Caco-2 (cell line): ENCODE measurements at regions not wholly inside any gene's neighbourhood (a gene's known extent, or its start where the extent isn't known, plus 50 kb on each side); places are given as distances from the start of the nearest gene placed in this dataset.

ENCODE experiments used
- BruUV-seq: library from RNA; stranded (reverse); fragments of 400-500 nt; replicated peaks from 2 replicates; lab custom pipeline; 2021; lab: Mats Ljungman, UMichigan
- CTCF ChIA-PET: fragments of 300-600 bp; sonication (Branson Sonifier 250); formaldehyde crosslinking; loops from one replicate; lab custom pipeline; 2022; ENCODE audit warnings: antibody characterized with exemption; lab: Charles Lee
- POLR2A ChIA-PET: fragments of 300-600 bp; sonication (Branson Sonifier 250); formaldehyde crosslinking; loops from one replicate; lab custom pipeline; 2022; ENCODE audit warnings: antibody characterized with exemption; lab: Charles Lee
- DNase-seq, 2 experiments: peaks; one replicate each; pipeline versions ENCODE4 v3.0.0 to v3.0.0-alpha.2; 2020 to 2022
- H3K27me3 ChIP-seq: replicated peaks from 2 replicates; pipeline ENCODE4 v1.6.0; 2011; ENCODE audit warnings: low read length; ENCODE audit not compliant: control insufficient read depth, insufficient read depth
- H3K36me3 ChIP-seq: 2 replicates; pipeline ENCODE4 v1.5.1; 2011; ENCODE audit warnings: low read length; ENCODE audit not compliant: control insufficient read depth, insufficient read depth
- H3K4me1 ChIP-seq: fragments of 250-450 bp; sonication (Bioruptor Pico); 2 replicates; pipeline ENCODE4 v1.5.1; 2020; ENCODE audit warnings: mild to moderate bottlenecking
- H3K4me3 ChIP-seq: 2 replicates; pipeline ENCODE4 v1.5.1; 2011; ENCODE audit warnings: low read depth, mild to moderate bottlenecking, control low read depth, low read length
- H3K9me3 ChIP-seq: fragments of 250-450 bp; sonication (Bioruptor Pico); 2 replicates; pipeline ENCODE4 v1.5.1; 2020; ENCODE audit warnings: mild to moderate bottlenecking, moderate library complexity
- H3K27ac Mint-ChIP-seq: one replicate; pipeline ENCODE4 v1.8.0; 2022; ENCODE audit warnings: mixed read lengths; ENCODE audit not compliant: unreplicated experiment
- H3K27me3 Mint-ChIP-seq: one replicate; pipeline ENCODE4 v1.8.0; 2022; ENCODE audit warnings: mixed read lengths; ENCODE audit not compliant: insufficient read depth, unreplicated experiment
- H3K36me3 Mint-ChIP-seq: one replicate; pipeline ENCODE4 v1.8.0; 2022; ENCODE audit warnings: mild to moderate bottlenecking, mixed read lengths; ENCODE audit not compliant: insufficient read depth, unreplicated experiment
- H3K4me1 Mint-ChIP-seq: one replicate; pipeline ENCODE4 v1.8.0; 2022; ENCODE audit warnings: low read depth, mixed read lengths; ENCODE audit not compliant: unreplicated experiment
- H3K4me3 Mint-ChIP-seq: one replicate; pipeline ENCODE4 v1.8.0; 2022; ENCODE audit warnings: mild to moderate bottlenecking, moderate library complexity, mixed read lengths; ENCODE audit not compliant: unreplicated experiment
- H3K9me3 Mint-ChIP-seq: one replicate; pipeline ENCODE4 v1.8.0; 2022; ENCODE audit warnings: mixed read lengths; ENCODE audit not compliant: unreplicated experiment
- intact Hi-C: fragments of 100-400 bp; cut with micrococcal nuclease; formaldehyde crosslinking; loops from one replicate; pipeline ENCODE4 v1.10.0; 2022; ENCODE audit not compliant: unreplicated experiment
- TF ChIP-seq, protein P1 (sequence below), 2 experiments: fragments of 200-600 bp in 1 of 2; IDR thresholded peaks; 1 replicate in 1 of 2; 2 replicates in 1 of 2; pipeline versions ENCODE4 v1.5.1 to v1.8.0; 2011 to 2022; ENCODE audit warnings: antibody characterized with exemption in 1 of 2, control low read depth in 1 of 2, inconsistent platforms in 1 of 2, low read depth in 1 of 2, low read length in 1 of 2, mild to moderate bottlenecking in 1 of 2, moderate library complexity in 1 of 2; ENCODE audit not compliant: insufficient read depth in 1 of 2, severe bottlenecking in 1 of 2, unreplicated experiment in 1 of 2

- Histone ChIP-seq H3K4me1 (no peaks in the 10 kb centered on the region), H3K9me3 (no peaks in the 10 kb centered on the region), H3K4me3 (no peak overlapping the region), H3K27me3 (no peaks in the 10 kb centered on the region), H3K36me3 (no peaks in the 10 kb centered on the region)
- no TSS peak for BruUV-seq
- DNase-seq: no peak
- intact Hi-C loops: no loop called here
- Mint-ChIP-seq H3K27me3 (peaks cover 8% of the 10 kb centered on the region), H3K9me3 (no peaks in the 10 kb centered on the region), H3K4me3 (no peak overlapping the region), H3K4me1 (no peaks in the 10 kb centered on the region), H3K27ac (no peak overlapping the region), H3K36me3 (no peaks in the 10 kb centered on the region)
- TF ChIP-seq, protein P1, sequence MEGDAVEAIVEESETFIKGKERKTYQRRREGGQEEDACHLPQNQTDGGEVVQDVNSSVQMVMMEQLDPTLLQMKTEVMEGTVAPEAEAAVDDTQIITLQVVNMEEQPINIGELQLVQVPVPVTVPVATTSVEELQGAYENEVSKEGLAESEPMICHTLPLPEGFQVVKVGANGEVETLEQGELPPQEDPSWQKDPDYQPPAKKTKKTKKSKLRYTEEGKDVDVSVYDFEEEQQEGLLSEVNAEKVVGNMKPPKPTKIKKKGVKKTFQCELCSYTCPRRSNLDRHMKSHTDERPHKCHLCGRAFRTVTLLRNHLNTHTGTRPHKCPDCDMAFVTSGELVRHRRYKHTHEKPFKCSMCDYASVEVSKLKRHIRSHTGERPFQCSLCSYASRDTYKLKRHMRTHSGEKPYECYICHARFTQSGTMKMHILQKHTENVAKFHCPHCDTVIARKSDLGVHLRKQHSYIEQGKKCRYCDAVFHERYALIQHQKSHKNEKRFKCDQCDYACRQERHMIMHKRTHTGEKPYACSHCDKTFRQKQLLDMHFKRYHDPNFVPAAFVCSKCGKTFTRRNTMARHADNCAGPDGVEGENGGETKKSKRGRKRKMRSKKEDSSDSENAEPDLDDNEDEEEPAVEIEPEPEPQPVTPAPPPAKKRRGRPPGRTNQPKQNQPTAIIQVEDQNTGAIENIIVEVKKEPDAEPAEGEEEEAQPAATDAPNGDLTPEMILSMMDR (IDR thresholded peaks at IDR 0.05; ENCODE audit: insufficient read depth in 1 of 2, low read depth in 1 of 2, low read length in 1 of 2, severe bottlenecking in 1 of 2, unreplicated experiment in 1 of 2): no peak
- ChIA-PET CTCF (no interaction called here), POLR2A (no interaction called here)
Measured at GRCh38 chr11:128125723-128126122, 461.6 kb downstream of the ETS1 start.

DNA sequence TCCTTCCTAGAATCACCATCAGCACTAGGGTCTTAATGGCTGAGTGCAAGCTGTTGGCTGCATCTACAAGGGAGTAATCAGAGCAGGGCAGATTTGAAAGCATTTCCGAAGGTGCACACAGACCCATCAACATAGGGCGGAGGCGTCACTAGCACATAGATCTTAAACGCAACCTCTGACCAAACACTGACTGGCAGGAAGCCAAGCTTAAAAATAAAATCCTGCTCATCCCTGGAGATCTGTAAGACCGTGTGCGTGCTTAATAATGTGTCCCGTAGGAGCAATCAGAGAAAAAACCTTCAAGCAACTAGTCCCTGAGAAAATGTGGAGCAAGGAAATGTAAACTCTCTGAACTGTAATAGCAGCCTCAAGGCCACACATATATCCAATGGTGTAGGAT lies 470.5 kb downstream of the ETS1 start:
- Mint-ChIP-seq H3K27me3 (peaks cover 12% of the 10 kb centered on the region), H3K4me3 (no peak overlapping the region), H3K36me3 (no peaks in the 10 kb centered on the region), H3K27ac (no peak overlapping the region), H3K9me3 (peaks cover 9% of the 10 kb centered on the region), H3K4me1 (no peaks in the 10 kb centered on the region)
- no peak for DNase-seq
- Histone ChIP-seq H3K4me1 (no peaks in the 10 kb centered on the region), H3K4me3 (no peak overlapping the region), H3K9me3 (no peaks in the 10 kb centered on the region), H3K36me3 (no peaks in the 10 kb centered on the region), H3K27me3 (no peaks in the 10 kb centered on the region; the same call in 1 of the 2 replicates)
- intact Hi-C loops: no loop called here
- POLR2A ChIA-PET: no interaction called here
- CTCF ChIA-PET: no interaction called here
- no TSS peak for BruUV-seq
- TF ChIP-seq, protein P1 (IDR thresholded peaks at IDR 0.05; ENCODE audit: insufficient read depth in 1 of 2, low read depth in 1 of 2, low read length in 1 of 2, severe bottlenecking in 1 of 2, unreplicated experiment in 1 of 2): no peak

DNA sequence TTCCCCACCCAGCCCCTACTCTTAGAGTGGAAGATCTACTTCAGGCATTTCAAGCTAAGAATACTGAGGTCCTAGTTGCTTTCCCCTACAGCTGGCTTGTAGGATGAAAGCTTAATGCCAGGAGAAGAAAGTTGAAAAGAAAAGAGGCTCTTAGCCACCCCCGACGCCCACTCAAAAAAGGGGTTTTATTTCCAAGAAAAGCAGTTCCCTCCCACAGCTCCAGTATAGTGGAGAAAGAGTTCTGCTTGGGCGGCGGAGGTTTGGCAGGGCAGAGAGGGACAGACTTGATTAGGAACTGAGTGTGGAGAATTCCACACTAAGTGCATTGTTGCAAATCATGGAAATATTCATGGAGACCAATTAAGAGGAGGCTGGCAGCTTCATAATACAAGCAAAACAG lies 470.9 kb downstream of the ETS1 start:
- CTCF ChIA-PET: no interaction called here

More for the DNA sequence above, 470.9 kb downstream of the ETS1 start:
- POLR2A ChIA-PET: no interaction called here
- H3K27ac Mint-ChIP-seq: no peak overlapping the region
- no peaks in the 10 kb centered on the region for H3K36me3 Mint-ChIP-seq
- Histone ChIP-seq H3K36me3 (no peaks in the 10 kb centered on the region), H3K27me3 (no peaks in the 10 kb centered on the region; the same call in 1 of the 2 replicates), H3K4me3 (no peak overlapping the region), H3K4me1 (no peaks in the 10 kb centered on the region), H3K9me3 (no peaks in the 10 kb centered on the region)
- no TSS peak for BruUV-seq
- no peaks in the 10 kb centered on the region for H3K4me1 Mint-ChIP-seq
- DNase-seq: no peak
- peaks cover 12% of the 10 kb centered on the region for H3K27me3 Mint-ChIP-seq
- TF ChIP-seq, protein P1 (IDR thresholded peaks at IDR 0.05; ENCODE audit: insufficient read depth in 1 of 2, low read depth in 1 of 2, low read length in 1 of 2, severe bottlenecking in 1 of 2, unreplicated experiment in 1 of 2): no peak
- H3K9me3 Mint-ChIP-seq: peaks cover 9% of the 10 kb centered on the region
- intact Hi-C loops: no loop called here
- no peak overlapping the region for H3K4me3 Mint-ChIP-seq
